ENCODE measurements at regions not wholly inside any gene's neighbourhood (a gene's known extent, or its start where the extent isn't known, plus 50 kb on each side); places are given as distances from the start of the nearest gene placed in this dataset.

DNA sequence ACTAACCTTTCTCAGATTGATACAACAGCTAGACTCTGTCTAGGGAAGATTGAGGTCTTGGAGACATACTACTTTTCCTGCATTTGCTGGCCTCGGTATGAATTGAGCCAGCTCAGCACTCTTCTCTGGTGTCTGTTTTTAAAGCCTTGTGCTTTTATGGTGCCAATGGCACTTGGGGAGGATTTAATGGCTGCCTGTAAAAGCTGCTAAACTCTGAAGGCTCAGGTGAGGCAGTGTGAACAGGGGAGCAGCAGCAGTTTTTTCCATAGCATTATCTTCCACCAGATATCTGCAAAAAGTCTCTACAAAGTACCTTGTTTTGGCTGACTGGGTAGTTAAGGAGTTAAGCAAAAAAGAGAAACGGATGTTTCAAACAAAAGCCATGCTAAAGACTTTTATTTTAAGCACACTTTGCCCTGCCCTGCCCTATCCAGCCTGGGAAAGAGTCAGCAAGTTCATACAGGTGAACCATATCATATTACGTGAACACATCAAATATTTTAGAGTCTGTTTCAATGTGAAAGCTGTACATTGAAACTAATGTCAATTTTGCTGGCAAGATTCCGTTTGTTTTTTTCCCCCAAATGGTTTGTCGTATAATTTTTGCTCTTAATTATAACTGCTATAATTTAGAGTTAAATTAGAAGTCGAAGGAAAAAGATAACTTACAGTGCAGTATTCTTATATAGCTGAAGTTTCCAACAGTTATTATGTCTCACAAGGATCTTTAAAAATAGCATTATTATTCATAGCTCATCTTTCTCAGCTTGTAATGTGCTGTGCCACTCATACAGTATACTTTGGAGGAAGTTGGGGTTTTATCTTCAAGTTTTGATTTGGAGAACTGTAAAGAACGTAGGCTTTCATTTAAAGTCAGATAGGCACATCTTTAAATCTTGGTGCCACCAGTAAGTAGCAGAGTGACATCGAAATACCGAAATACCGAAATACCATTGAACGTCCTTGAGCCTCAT, 424.1 kb upstream of the CD180 start (continued):
- TF ChIP-seq, protein P1, sequence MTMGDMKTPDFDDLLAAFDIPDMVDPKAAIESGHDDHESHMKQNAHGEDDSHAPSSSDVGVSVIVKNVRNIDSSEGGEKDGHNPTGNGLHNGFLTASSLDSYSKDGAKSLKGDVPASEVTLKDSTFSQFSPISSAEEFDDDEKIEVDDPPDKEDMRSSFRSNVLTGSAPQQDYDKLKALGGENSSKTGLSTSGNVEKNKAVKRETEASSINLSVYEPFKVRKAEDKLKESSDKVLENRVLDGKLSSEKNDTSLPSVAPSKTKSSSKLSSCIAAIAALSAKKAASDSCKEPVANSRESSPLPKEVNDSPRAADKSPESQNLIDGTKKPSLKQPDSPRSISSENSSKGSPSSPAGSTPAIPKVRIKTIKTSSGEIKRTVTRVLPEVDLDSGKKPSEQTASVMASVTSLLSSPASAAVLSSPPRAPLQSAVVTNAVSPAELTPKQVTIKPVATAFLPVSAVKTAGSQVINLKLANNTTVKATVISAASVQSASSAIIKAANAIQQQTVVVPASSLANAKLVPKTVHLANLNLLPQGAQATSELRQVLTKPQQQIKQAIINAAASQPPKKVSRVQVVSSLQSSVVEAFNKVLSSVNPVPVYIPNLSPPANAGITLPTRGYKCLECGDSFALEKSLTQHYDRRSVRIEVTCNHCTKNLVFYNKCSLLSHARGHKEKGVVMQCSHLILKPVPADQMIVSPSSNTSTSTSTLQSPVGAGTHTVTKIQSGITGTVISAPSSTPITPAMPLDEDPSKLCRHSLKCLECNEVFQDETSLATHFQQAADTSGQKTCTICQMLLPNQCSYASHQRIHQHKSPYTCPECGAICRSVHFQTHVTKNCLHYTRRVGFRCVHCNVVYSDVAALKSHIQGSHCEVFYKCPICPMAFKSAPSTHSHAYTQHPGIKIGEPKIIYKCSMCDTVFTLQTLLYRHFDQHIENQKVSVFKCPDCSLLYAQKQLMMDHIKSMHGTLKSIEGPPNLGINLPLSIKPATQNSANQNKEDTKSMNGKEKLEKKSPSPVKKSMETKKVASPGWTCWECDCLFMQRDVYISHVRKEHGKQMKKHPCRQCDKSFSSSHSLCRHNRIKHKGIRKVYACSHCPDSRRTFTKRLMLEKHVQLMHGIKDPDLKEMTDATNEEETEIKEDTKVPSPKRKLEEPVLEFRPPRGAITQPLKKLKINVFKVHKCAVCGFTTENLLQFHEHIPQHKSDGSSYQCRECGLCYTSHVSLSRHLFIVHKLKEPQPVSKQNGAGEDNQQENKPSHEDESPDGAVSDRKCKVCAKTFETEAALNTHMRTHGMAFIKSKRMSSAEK (CRISPR knock-in tag; IDR thresholded peaks at IDR 0.05; ENCODE audit: borderline replicate concordance): no peak
- TF ChIP-seq JAZF1 (CRISPR knock-in tag; IDR thresholded peaks at IDR 0.05) (no peak), HMGA2 (CRISPR knock-in tag; IDR thresholded peaks at IDR 0.05) (no peak)
- TF ChIP-seq, protein P2, sequence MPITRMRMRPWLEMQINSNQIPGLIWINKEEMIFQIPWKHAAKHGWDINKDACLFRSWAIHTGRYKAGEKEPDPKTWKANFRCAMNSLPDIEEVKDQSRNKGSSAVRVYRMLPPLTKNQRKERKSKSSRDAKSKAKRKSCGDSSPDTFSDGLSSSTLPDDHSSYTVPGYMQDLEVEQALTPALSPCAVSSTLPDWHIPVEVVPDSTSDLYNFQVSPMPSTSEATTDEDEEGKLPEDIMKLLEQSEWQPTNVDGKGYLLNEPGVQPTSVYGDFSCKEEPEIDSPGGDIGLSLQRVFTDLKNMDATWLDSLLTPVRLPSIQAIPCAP (CRISPR knock-in tag; IDR thresholded peaks at IDR 0.05): no peak

DNA sequence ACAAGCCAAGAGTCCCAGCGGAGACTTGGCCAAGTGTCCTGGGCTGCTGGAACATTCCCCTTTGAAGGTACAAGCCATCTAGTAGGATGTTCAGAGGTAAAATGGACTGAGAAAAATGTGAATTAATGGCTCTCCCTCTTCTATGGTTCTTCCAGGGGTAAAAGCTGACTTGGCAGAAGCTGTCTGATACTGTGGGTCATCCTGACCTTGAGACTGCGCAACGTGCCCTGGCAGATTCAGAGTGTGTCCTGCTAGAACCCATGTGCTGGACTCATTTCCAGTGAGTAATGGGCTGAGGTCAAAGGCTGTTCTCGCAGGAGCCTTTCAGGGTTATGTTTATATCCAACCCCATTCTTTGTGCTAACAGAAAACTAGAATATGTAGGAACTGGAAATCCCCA, 423.0 kb upstream of the CD180 start:
- ChIA-PET CTCF (interaction anchor here (0.9 kb wide), 1 partner anchor 14 kb away, joined by 3 read pairs; no protein-coding TSS in a partner anchor), POLR2A (no interaction called here)
- no peak overlapping the region for H3K27ac Mint-ChIP-seq
- H3K36me3 Mint-ChIP-seq: no peaks in the 10 kb centered on the region
- H3K27me3 Mint-ChIP-seq (ENCODE audit: low read depth): no peaks in the 10 kb centered on the region; the same call in 1 of the 2 replicates
- DNase-seq (ENCODE audit: low spot score) (no peak), ATAC-seq (no peak)
- TF ChIP-seq MYBL2 (CRISPR knock-in tag; IDR thresholded peaks at IDR 0.05) (no peak), NFATC4 (CRISPR knock-in tag; IDR thresholded peaks at IDR 0.05) (no peak), ZBTB21 (CRISPR knock-in tag; IDR thresholded peaks at IDR 0.05; ENCODE audit: borderline replicate concordance) (no peak)
- TF ChIP-seq, protein P3, sequence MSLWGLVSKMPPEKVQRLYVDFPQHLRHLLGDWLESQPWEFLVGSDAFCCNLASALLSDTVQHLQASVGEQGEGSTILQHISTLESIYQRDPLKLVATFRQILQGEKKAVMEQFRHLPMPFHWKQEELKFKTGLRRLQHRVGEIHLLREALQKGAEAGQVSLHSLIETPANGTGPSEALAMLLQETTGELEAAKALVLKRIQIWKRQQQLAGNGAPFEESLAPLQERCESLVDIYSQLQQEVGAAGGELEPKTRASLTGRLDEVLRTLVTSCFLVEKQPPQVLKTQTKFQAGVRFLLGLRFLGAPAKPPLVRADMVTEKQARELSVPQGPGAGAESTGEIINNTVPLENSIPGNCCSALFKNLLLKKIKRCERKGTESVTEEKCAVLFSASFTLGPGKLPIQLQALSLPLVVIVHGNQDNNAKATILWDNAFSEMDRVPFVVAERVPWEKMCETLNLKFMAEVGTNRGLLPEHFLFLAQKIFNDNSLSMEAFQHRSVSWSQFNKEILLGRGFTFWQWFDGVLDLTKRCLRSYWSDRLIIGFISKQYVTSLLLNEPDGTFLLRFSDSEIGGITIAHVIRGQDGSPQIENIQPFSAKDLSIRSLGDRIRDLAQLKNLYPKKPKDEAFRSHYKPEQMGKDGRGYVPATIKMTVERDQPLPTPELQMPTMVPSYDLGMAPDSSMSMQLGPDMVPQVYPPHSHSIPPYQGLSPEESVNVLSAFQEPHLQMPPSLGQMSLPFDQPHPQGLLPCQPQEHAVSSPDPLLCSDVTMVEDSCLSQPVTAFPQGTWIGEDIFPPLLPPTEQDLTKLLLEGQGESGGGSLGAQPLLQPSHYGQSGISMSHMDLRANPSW (CRISPR knock-in tag; conservative IDR thresholded peaks at IDR 0.05; ENCODE audit: low read depth): no peak
- H3K4me3 Mint-ChIP-seq: no peak overlapping the region
- no peaks in the 10 kb centered on the region for H3K9me3 Mint-ChIP-seq
- H3K4me1 Mint-ChIP-seq: peaks cover 19% of the 10 kb centered on the region

DNA sequence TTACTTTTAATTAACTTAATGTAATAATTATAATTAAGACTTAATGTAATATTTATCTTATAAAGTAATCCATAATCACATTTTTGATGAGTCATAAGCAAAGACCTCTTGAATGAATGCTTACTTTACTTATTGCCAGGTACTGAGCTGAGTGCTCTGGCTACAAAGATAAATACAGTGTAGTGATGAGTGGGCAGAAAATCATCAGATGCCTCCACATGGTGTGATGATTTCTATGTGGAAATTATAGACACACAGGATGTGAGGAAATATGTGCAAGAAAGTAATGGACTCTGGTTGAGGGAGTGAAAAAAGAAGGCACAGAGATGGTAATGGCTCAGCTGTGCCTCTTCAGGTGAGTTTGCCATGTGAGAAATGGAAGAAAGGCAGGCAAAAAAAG, 422.6 kb upstream of the CD180 start:
- peaks cover 19% of the 10 kb centered on the region for H3K4me1 Mint-ChIP-seq
- ATAC-seq: no peak
- DNase-seq (ENCODE audit: low spot score): no peak
- no peaks in the 10 kb centered on the region for H3K36me3 Mint-ChIP-seq
- POLR2A ChIA-PET: no interaction called here
- H3K9me3 Mint-ChIP-seq: no peaks in the 10 kb centered on the region
- H3K4me3 Mint-ChIP-seq: no peak overlapping the region
- no peak overlapping the region for H3K27ac Mint-ChIP-seq
- CTCF ChIA-PET: no interaction called here
- H3K27me3 Mint-ChIP-seq (ENCODE audit: low read depth): no peaks in the 10 kb centered on the region; the same call in 1 of the 2 replicates
- no peak for TF ChIP-seq TEAD1 (CRISPR knock-in tag; IDR thresholded peaks at IDR 0.05)
- TF ChIP-seq ESRRA (CRISPR knock-in tag; IDR thresholded peaks at IDR 0.05; ENCODE audit: borderline replicate concordance): no peak
- TF ChIP-seq, protein P4, sequence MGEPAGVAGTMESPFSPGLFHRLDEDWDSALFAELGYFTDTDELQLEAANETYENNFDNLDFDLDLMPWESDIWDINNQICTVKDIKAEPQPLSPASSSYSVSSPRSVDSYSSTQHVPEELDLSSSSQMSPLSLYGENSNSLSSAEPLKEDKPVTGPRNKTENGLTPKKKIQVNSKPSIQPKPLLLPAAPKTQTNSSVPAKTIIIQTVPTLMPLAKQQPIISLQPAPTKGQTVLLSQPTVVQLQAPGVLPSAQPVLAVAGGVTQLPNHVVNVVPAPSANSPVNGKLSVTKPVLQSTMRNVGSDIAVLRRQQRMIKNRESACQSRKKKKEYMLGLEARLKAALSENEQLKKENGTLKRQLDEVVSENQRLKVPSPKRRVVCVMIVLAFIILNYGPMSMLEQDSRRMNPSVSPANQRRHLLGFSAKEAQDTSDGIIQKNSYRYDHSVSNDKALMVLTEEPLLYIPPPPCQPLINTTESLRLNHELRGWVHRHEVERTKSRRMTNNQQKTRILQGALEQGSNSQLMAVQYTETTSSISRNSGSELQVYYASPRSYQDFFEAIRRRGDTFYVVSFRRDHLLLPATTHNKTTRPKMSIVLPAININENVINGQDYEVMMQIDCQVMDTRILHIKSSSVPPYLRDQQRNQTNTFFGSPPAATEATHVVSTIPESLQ (CRISPR knock-in tag; IDR thresholded peaks at IDR 0.05): no peak
- TF ChIP-seq, protein P5, sequence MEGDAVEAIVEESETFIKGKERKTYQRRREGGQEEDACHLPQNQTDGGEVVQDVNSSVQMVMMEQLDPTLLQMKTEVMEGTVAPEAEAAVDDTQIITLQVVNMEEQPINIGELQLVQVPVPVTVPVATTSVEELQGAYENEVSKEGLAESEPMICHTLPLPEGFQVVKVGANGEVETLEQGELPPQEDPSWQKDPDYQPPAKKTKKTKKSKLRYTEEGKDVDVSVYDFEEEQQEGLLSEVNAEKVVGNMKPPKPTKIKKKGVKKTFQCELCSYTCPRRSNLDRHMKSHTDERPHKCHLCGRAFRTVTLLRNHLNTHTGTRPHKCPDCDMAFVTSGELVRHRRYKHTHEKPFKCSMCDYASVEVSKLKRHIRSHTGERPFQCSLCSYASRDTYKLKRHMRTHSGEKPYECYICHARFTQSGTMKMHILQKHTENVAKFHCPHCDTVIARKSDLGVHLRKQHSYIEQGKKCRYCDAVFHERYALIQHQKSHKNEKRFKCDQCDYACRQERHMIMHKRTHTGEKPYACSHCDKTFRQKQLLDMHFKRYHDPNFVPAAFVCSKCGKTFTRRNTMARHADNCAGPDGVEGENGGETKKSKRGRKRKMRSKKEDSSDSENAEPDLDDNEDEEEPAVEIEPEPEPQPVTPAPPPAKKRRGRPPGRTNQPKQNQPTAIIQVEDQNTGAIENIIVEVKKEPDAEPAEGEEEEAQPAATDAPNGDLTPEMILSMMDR (IDR thresholded peaks at IDR 0.05): no peak
- TF ChIP-seq NR3C1 (CRISPR knock-in tag; conservative IDR thresholded peaks at IDR 0.05; ENCODE audit: low read depth): no peak
- TF ChIP-seq ZNF416 (CRISPR knock-in tag; IDR thresholded peaks at IDR 0.05): no peak
- TF ChIP-seq CBFB (CRISPR knock-in tag; IDR thresholded peaks at IDR 0.05; ENCODE audit: low read depth): no peak
- no peak for TF ChIP-seq SOX15 (CRISPR knock-in tag; IDR thresholded peaks at IDR 0.05)
- TF ChIP-seq NFE2L1 (CRISPR knock-in tag; IDR thresholded peaks at IDR 0.05): no peak
- TF ChIP-seq, protein P6, sequence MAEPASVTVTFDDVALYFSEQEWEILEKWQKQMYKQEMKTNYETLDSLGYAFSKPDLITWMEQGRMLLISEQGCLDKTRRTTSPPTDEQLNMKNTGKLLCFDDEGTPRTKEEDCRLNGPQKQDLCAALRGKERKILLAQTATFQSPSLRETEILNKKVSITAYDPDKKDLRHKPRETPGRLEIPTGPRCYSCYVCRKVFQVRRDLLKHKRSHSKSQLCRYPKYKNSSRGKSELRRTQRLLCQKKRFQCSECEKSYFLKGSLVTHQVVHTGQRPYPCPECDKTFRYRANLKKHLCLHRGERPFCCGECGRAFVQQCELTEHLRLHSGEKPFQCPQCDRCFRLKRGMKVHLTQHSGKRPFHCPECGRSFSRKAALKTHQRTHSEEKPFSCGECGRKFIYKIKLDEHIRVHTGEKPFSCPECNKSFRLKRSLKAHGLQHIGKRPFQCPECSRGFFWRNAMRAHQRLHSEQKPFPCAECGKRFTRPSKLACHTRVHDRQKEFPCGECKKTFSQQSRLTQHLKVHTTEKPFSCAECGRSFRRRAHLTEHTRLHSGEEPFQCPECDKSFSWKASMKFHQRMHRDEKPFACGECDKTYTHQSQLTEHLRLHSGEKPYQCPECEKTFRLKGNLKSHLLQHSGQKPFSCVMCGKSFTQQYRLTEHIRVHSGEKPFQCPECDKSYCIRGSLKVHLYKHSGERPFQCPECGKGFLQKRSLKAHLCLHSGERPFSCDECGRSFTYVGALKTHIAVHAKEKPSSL (CRISPR knock-in tag; conservative IDR thresholded peaks at IDR 0.05): no peak

All from WTC11 (cell line).